GM12874 (cell line): ENCODE measurements at regions not wholly inside any gene's neighbourhood (a gene's known extent, or its start where the extent isn't known, plus 50 kb on each side); places are given as distances from the start of the nearest gene placed in this dataset.
A peak's percentile ranks its signal among the peaks of the same experiment; 100 is the strongest.

Source experiments
- TF ChIP-seq, protein P1 (sequence below): IDR thresholded peaks from 2 replicates; pipeline ENCODE4 v1.5.1; 2011; ENCODE audit warnings: low read depth, mild to moderate bottlenecking, control low read depth, low read length, moderate library complexity; ENCODE audit not compliant: insufficient read depth

DNA sequence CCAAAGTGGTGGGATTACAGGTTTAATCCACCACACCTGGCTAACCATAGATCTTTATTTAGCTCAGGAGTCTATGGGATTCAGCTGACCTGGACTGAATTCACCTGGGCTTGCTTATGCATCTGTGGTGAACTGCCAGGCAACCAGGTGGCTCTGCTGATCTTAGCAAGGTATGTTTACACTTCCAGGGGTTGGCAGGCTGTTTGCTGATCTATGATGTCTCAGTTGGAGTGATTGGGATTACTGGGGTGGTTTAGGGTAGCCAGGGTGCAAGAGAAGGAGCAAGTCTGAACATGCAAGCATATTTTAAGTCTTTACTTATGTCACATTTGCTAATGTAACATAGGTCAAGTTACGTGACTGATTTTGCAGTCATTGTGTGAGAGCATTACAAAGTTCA is 63.6 kb upstream of the JAK2 start:
- TF ChIP-seq, protein P1, sequence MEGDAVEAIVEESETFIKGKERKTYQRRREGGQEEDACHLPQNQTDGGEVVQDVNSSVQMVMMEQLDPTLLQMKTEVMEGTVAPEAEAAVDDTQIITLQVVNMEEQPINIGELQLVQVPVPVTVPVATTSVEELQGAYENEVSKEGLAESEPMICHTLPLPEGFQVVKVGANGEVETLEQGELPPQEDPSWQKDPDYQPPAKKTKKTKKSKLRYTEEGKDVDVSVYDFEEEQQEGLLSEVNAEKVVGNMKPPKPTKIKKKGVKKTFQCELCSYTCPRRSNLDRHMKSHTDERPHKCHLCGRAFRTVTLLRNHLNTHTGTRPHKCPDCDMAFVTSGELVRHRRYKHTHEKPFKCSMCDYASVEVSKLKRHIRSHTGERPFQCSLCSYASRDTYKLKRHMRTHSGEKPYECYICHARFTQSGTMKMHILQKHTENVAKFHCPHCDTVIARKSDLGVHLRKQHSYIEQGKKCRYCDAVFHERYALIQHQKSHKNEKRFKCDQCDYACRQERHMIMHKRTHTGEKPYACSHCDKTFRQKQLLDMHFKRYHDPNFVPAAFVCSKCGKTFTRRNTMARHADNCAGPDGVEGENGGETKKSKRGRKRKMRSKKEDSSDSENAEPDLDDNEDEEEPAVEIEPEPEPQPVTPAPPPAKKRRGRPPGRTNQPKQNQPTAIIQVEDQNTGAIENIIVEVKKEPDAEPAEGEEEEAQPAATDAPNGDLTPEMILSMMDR = no peak

- TF ChIP-seq, protein P1 = no peak
Measured at GRCh38 chr9:4922101-4922500, 63.0 kb upstream of the JAK2 start.

DNA sequence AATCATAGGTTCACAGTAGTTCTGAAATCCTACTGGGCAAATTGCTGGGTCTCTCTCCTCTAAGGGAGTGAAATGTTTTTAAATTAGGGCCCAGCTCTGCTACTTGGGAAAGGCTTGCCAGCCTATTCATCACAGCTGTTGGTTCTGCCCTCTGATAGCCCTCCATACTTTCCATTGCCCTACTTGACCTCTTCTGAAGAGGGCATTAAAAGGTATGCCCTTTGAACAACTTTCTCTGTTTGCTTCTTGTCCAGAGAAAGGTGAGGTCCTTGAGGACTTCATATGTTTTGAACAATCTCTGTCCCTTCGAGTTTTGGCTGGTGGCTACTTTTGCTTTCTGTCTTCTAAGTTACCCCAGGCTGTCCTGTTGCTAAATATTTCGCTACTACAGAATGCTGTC is 62.3 kb upstream of the JAK2 start:
- TF ChIP-seq, protein P1 = no peak

DNA sequence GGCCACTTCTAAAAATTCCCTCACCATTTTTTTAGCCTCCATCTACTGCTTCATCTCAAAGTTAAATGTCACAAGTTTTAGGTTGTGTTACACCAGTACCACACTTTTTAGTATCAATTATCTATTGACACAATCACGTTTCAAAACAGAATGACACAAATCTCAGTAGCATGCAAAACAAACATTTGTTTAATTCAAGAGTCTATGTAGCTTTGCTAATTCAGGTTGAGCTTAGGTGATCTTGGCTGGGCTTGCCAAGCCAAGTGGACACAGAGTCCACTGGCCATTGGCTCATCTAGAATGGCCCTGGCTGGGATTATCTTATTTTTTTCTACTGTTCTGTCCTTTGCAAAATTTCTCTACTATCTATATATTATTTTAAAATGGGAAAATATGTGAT is 61.9 kb upstream of the JAK2 start:
- TF ChIP-seq, protein P1 = no peak

GRCh38 chr9:4923580-4924544 is 61.2 kb upstream of the JAK2 start:
- TF ChIP-seq, protein P1 = peak; percentile 49

DNA sequence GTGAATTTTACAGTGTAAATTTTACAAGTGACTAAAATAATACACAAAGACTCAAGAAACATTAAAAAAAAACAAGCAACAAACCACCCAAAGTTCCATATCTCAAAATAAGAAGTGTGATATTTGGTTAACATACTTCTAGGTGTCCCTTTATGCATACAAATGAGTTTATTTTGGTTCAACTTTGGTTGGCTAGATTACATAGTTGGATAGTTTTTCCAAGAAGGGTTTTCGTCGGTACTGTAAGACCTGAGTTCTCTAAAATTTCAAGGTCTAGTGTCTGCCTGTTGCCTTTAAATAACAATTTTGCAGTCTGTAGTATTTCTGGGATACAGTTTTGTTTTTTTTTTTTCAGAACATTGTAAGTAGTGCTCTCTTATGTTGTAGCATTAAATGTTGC is 58.8 kb upstream of the JAK2 start:
- TF ChIP-seq, protein P1 = no peak

DNA sequence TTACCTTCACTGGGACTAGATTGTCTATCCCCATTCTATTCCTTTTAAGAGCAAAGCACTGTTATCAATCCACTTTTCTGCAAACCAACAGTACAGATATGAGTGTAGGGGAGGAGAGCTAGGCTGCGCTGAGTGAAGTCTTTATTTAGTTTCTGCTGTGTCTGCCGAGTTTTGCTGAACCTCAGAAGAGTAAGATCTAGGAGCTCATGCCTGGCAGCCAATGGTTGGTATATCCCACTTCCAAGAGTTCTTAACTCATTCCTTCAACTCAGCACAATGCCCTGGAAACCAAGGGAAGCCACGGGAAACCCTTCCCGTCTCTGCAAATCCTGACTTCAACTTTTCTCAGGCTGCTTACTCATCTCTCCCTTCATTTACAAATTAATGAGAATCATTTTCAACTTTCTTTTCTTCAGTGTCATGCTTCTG is 58.0 kb upstream of the JAK2 start:
- TF ChIP-seq, protein P1 = no peak
